VCaP (cell line): ENCODE measurements at regions not wholly inside any gene's neighbourhood (a gene's known extent, or its start where the extent isn't known, plus 50 kb on each side); places are given as distances from the start of the nearest gene placed in this dataset.

Source experiments
- H3K27ac ChIP-seq: fragments of 450-650 bp; 2 replicates; pipeline ENCODE4 v1.5.1; 2017
- CTCF ChIP-seq: fragments of 450-650 bp; conservative IDR thresholded peaks from 2 replicates; pipeline ENCODE4 v1.5.1; 2017; ENCODE audit warnings: mild to moderate bottlenecking, moderate library complexity

GRCh38 chr2:111689941-111690340 is 194.1 kb downstream of the ANAPC1 start:
- no peak overlapping the region for H3K27ac ChIP-seq
- no peak for TF ChIP-seq CTCF

- TF ChIP-seq CTCF: no peak
- H3K27ac ChIP-seq: no peak overlapping the region
These were observed 192.7 kb downstream of the ANAPC1 start for GRCh38 chr2:111691164-111691875.

DNA sequence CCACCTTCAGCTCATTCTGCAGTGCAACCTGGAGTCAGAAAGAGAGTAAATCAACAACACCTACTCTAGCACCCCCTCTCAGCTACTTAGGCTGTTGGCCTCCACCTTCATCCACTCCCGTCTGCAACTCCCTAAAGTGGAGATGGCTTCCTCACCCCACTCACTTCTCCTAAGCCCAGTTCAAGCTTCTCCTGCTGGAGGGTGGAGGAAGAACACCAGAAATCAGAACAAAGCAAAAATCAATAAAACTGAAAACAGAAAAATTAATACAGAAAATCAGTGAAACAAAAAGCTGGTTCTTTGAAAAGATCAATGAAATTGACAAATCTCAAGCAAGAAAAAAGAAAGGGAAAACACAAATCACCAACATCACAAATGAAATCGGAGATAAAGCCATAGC is 191.7 kb downstream of the ANAPC1 start:
- TF ChIP-seq CTCF: no peak
- no peak overlapping the region for H3K27ac ChIP-seq

DNA sequence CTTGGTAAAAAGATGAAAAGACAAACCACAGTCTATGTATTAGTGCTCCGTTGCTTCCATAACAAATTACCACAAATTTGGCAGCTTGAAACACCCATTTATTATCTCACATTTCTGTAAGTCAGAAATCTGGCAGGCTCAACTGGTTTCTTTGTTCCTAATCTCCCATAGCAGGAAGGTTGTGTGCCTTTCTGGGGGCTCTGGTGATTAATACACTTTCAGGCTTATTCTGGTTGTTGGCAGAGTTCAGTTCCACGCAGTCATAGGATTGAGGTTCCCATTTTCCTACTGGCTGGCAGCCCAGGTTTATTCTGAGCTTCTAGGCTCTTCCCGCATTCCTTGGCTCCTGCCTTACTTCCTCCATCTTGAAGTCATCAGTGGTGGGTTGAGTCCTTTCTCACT is 189.3 kb downstream of the ANAPC1 start:
- H3K27ac ChIP-seq: no peak overlapping the region
- no peak for TF ChIP-seq CTCF

GRCh38 chr2:111695441-111696007 is 188.5 kb downstream of the ANAPC1 start:
- TF ChIP-seq CTCF: no peak
- no peak overlapping the region for H3K27ac ChIP-seq

GRCh38 chr2:111696226-111696625 is 187.8 kb downstream of the ANAPC1 start:
- no peak for TF ChIP-seq CTCF
- H3K27ac ChIP-seq: no peak overlapping the region

DNA sequence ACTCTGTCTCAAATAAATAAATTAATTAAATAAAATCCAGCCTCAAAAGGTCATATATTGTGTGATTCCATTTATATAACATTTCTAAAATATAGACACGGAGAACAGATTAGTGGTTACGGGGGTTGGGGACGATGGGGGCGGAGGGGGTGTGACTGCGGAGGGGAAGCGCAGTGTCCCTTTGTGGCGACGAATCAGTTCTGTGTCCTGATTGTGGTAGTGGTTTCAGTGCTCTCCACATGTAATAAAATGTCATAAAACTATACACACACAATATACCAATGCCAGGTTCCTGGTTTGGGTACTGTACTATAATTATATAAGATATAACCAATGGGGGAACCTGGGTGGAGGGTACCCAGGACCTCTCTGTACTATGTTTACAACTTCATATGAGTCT is 186.4 kb downstream of the ANAPC1 start:
- TF ChIP-seq CTCF: no peak
- H3K27ac ChIP-seq: no peak overlapping the region
